Activated naive CD8-positive, alpha-beta T cell treated with anti-CD3 and anti-CD28 coated beads, Interleukin-2, amount 50 U/mL, for 24 hours (primary cell): ENCODE measurements at regions not wholly inside any gene's neighbourhood (a gene's known extent, or its start where the extent isn't known, plus 50 kb on each side); places are given as distances from the start of the nearest gene placed in this dataset.

Experiments used
- ATAC-seq: fragments of 150-1000 bp; cut with Tn5 transposase; one replicate; pipeline ENCODE4 v1.10.0; 2021
- DNase-seq: peaks from one replicate; pipeline ENCODE4 v3.0.0; 2021
- H3K27ac Mint-ChIP-seq: one replicate; pipeline ENCODE4 v1.8.0; 2021; ENCODE audit warnings: mild to moderate bottlenecking, mixed read lengths
- H3K27me3 Mint-ChIP-seq: one replicate; pipeline ENCODE4 v1.8.0; 2021; ENCODE audit warnings: mixed read lengths
- H3K36me3 Mint-ChIP-seq: one replicate; pipeline ENCODE4 v1.8.0; 2021; ENCODE audit warnings: low read depth, mixed read lengths
- H3K4me1 Mint-ChIP-seq: one replicate; pipeline ENCODE4 v1.8.0; 2021; ENCODE audit warnings: mixed read lengths
- H3K4me3 Mint-ChIP-seq: one replicate; pipeline ENCODE4 v1.8.0; 2021; ENCODE audit warnings: mild to moderate bottlenecking, moderate library complexity, mixed read lengths
- H3K9me3 Mint-ChIP-seq: one replicate; pipeline ENCODE4 v1.8.0; 2021; ENCODE audit warnings: mixed read lengths

- Mint-ChIP-seq H3K36me3 (no peaks in the 10 kb centered on the region), H3K27me3 (no peaks in the 10 kb centered on the region), H3K27ac (no peak overlapping the region), H3K9me3 (peaks cover 3% of the 10 kb centered on the region), H3K4me1 (no peaks in the 10 kb centered on the region), H3K4me3 (no peak overlapping the region)
- DNase-seq (no peak), ATAC-seq (no peak)
Observed at GRCh38 chr19:27909861-27910260, 1303.1 kb downstream of the UQCRFS1 start.

- Mint-ChIP-seq H3K36me3 (no peaks in the 10 kb centered on the region), H3K27me3 (no peaks in the 10 kb centered on the region), H3K4me1 (no peaks in the 10 kb centered on the region), H3K9me3 (peaks cover 3% of the 10 kb centered on the region), H3K4me3 (no peak overlapping the region), H3K27ac (no peak overlapping the region)
- ATAC-seq = no peak
- no peak for DNase-seq
Observed at GRCh38 chr19:27909185-27909840, 1303.6 kb downstream of the UQCRFS1 start.

- no peaks in the 10 kb centered on the region for H3K36me3 Mint-ChIP-seq
- no peak overlapping the region for H3K27ac Mint-ChIP-seq
- DNase-seq = no peak
- H3K4me1 Mint-ChIP-seq = no peaks in the 10 kb centered on the region
- no peak for ATAC-seq
- no peaks in the 10 kb centered on the region for H3K27me3 Mint-ChIP-seq
- peaks cover 3% of the 10 kb centered on the region for H3K9me3 Mint-ChIP-seq
- H3K4me3 Mint-ChIP-seq = no peak overlapping the region
Observed at GRCh38 chr19:27906081-27906480, 1306.9 kb downstream of the UQCRFS1 start.

GRCh38 chr19:27905074-27905473, 1307.9 kb downstream of the UQCRFS1 start:
- Mint-ChIP-seq H3K36me3 (no peaks in the 10 kb centered on the region), H3K27ac (no peak overlapping the region), H3K9me3 (no peaks in the 10 kb centered on the region), H3K4me3 (no peak overlapping the region), H3K27me3 (no peaks in the 10 kb centered on the region), H3K4me1 (no peaks in the 10 kb centered on the region)
- no peak for DNase-seq
- ATAC-seq = no peak

GRCh38 chr19:27901078-27901477, 1311.9 kb downstream of the UQCRFS1 start:
- no peaks in the 10 kb centered on the region for H3K36me3 Mint-ChIP-seq
- no peaks in the 10 kb centered on the region for H3K4me1 Mint-ChIP-seq
- DNase-seq = no peak
- H3K27ac Mint-ChIP-seq = no peak overlapping the region
- no peaks in the 10 kb centered on the region for H3K9me3 Mint-ChIP-seq
- no peaks in the 10 kb centered on the region for H3K27me3 Mint-ChIP-seq
- no peak overlapping the region for H3K4me3 Mint-ChIP-seq
- ATAC-seq = no peak

GRCh38 chr19:27896091-27896490, 1316.9 kb downstream of the UQCRFS1 start:
- no peak for ATAC-seq
- H3K36me3 Mint-ChIP-seq = no peaks in the 10 kb centered on the region
- H3K9me3 Mint-ChIP-seq = peaks cover 4% of the 10 kb centered on the region
- H3K4me1 Mint-ChIP-seq = no peaks in the 10 kb centered on the region
- H3K27me3 Mint-ChIP-seq = no peaks in the 10 kb centered on the region
- no peak for DNase-seq
- no peak overlapping the region for H3K27ac Mint-ChIP-seq
- H3K4me3 Mint-ChIP-seq = no peak overlapping the region

GRCh38 chr19:27894906-27895754, 1317.8 kb downstream of the UQCRFS1 start:
- no peak for ATAC-seq
- H3K4me3 Mint-ChIP-seq = no peak overlapping the region
- H3K9me3 Mint-ChIP-seq = peaks cover 4% of the 10 kb centered on the region

GRCh38 chr19:27892500-27892899, 1320.5 kb downstream of the UQCRFS1 start:
- Mint-ChIP-seq H3K4me3 (no peak overlapping the region), H3K4me1 (no peaks in the 10 kb centered on the region), H3K9me3 (peaks cover 10% of the 10 kb centered on the region), H3K27me3 (no peaks in the 10 kb centered on the region), H3K27ac (no peak overlapping the region), H3K36me3 (no peaks in the 10 kb centered on the region)
- no peak for ATAC-seq
- no peak for DNase-seq

More at GRCh38 chr19:27894906-27895754, 1317.8 kb downstream of the UQCRFS1 start:
- no peak overlapping the region for H3K27ac Mint-ChIP-seq
- no peaks in the 10 kb centered on the region for H3K36me3 Mint-ChIP-seq
- H3K4me1 Mint-ChIP-seq = no peaks in the 10 kb centered on the region
- no peak for DNase-seq
- no peaks in the 10 kb centered on the region for H3K27me3 Mint-ChIP-seq

- peaks cover 10% of the 10 kb centered on the region for H3K9me3 Mint-ChIP-seq
Observed at GRCh38 chr19:27891411-27891810, 1321.5 kb downstream of the UQCRFS1 start.

GRCh38 chr19:27890696-27891095, 1322.3 kb downstream of the UQCRFS1 start:
- Mint-ChIP-seq H3K36me3 (no peaks in the 10 kb centered on the region), H3K4me1 (no peaks in the 10 kb centered on the region), H3K9me3 (peaks cover 10% of the 10 kb centered on the region), H3K27me3 (no peaks in the 10 kb centered on the region), H3K27ac (no peak overlapping the region), H3K4me3 (no peak overlapping the region)
- DNase-seq (no peak), ATAC-seq (no peak)

More at GRCh38 chr19:27891411-27891810, 1321.5 kb downstream of the UQCRFS1 start:
- Mint-ChIP-seq H3K27ac (no peak overlapping the region), H3K4me3 (no peak overlapping the region), H3K36me3 (no peaks in the 10 kb centered on the region), H3K4me1 (no peaks in the 10 kb centered on the region), H3K27me3 (no peaks in the 10 kb centered on the region)
- no peak for ATAC-seq
- DNase-seq = no peak

GRCh38 chr19:27890206-27890605, 1322.7 kb downstream of the UQCRFS1 start:
- no peak for DNase-seq
- no peak overlapping the region for H3K27ac Mint-ChIP-seq
- H3K4me1 Mint-ChIP-seq = no peaks in the 10 kb centered on the region
- no peaks in the 10 kb centered on the region for H3K36me3 Mint-ChIP-seq
- no peaks in the 10 kb centered on the region for H3K27me3 Mint-ChIP-seq
- H3K9me3 Mint-ChIP-seq = peaks cover 10% of the 10 kb centered on the region
- no peak overlapping the region for H3K4me3 Mint-ChIP-seq
- no peak for ATAC-seq

- Mint-ChIP-seq H3K4me1 (no peaks in the 10 kb centered on the region), H3K27ac (no peak overlapping the region), H3K27me3 (no peaks in the 10 kb centered on the region), H3K36me3 (no peaks in the 10 kb centered on the region), H3K4me3 (no peak overlapping the region), H3K9me3 (peaks cover 6% of the 10 kb centered on the region)
- ATAC-seq (no peak), DNase-seq (no peak)
Observed at GRCh38 chr19:27889156-27889555, 1323.8 kb downstream of the UQCRFS1 start.

GRCh38 chr19:27887946-27888345, 1325.0 kb downstream of the UQCRFS1 start:
- no peak overlapping the region for H3K4me3 Mint-ChIP-seq
- H3K27ac Mint-ChIP-seq = no peak overlapping the region
- DNase-seq (no peak), ATAC-seq (no peak)
- H3K36me3 Mint-ChIP-seq = no peaks in the 10 kb centered on the region
- no peaks in the 10 kb centered on the region for H3K27me3 Mint-ChIP-seq
- peaks cover 8% of the 10 kb centered on the region for H3K9me3 Mint-ChIP-seq
- no peaks in the 10 kb centered on the region for H3K4me1 Mint-ChIP-seq

- H3K4me1 Mint-ChIP-seq = no peaks in the 10 kb centered on the region
- H3K27me3 Mint-ChIP-seq = no peaks in the 10 kb centered on the region
- H3K27ac Mint-ChIP-seq = no peak overlapping the region
- ATAC-seq = no peak
- H3K9me3 Mint-ChIP-seq = peaks cover 12% of the 10 kb centered on the region
- H3K36me3 Mint-ChIP-seq = no peaks in the 10 kb centered on the region
- DNase-seq = no peak
- no peak overlapping the region for H3K4me3 Mint-ChIP-seq
Observed at GRCh38 chr19:27885359-27885758, 1327.6 kb downstream of the UQCRFS1 start.

- ATAC-seq = no peak
- H3K4me1 Mint-ChIP-seq = no peaks in the 10 kb centered on the region
Observed at GRCh38 chr19:27884376-27884775, 1328.6 kb downstream of the UQCRFS1 start.

More at GRCh38 chr19:27884376-27884775, 1328.6 kb downstream of the UQCRFS1 start:
- Mint-ChIP-seq H3K9me3 (peaks cover 12% of the 10 kb centered on the region), H3K27me3 (no peaks in the 10 kb centered on the region), H3K4me3 (no peak overlapping the region), H3K36me3 (no peaks in the 10 kb centered on the region), H3K27ac (no peak overlapping the region)
- no peak for DNase-seq
